MM.1S (cell line): ENCODE measurements at regions not wholly inside any gene's neighbourhood (a gene's known extent, or its start where the extent isn't known, plus 50 kb on each side); places are given as distances from the start of the nearest gene placed in this dataset.

Experiments
- EZH2 ChIP-seq: fragments of 300-600 bp; sonication (generic); optimal IDR thresholded peaks from 2 replicates; pipeline ENCODE3; 2017; ENCODE audit warnings: low read depth, mild to moderate bottlenecking, antibody characterized with exemption, low read length, mixed read lengths
- EZH2phosphoT487 ChIP-seq: fragments of 300-600 bp; sonication (generic); IDR thresholded peaks from 2 replicates; pipeline ENCODE4 v1.6.1; 2018; ENCODE audit warnings: antibody characterized with exemption, low read length
- TF ChIP-seq, protein P1 (sequence below): fragments of 300-600 bp; sonication (generic); IDR thresholded peaks from 2 replicates; pipeline ENCODE4 v1.5.1; 2016; ENCODE audit warnings: antibody characterized with exemption, low read length, mixed read lengths

DNA sequence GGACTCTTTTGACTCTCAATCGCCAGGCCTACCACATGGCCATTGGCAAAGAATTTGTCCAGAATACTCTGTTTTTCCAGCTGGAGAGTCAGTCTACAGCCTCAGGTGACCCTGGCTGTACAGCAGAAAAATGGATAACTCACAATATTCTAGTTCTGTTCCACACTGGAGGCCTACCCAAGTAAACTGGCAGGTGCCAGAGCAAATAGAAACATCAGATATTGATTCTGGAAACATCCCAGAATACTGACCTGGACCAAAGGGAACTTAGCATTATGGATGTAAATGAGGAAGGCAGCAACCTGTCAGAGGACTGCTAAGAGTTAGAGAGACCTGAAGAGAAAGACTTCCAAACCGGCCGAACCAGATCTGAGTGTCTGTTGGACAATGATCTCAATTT is 147.9 kb upstream of the SMAD1 start:
- TF ChIP-seq EZH2 (no peak), EZH2phosphoT487 (no peak)
- TF ChIP-seq, protein P1, sequence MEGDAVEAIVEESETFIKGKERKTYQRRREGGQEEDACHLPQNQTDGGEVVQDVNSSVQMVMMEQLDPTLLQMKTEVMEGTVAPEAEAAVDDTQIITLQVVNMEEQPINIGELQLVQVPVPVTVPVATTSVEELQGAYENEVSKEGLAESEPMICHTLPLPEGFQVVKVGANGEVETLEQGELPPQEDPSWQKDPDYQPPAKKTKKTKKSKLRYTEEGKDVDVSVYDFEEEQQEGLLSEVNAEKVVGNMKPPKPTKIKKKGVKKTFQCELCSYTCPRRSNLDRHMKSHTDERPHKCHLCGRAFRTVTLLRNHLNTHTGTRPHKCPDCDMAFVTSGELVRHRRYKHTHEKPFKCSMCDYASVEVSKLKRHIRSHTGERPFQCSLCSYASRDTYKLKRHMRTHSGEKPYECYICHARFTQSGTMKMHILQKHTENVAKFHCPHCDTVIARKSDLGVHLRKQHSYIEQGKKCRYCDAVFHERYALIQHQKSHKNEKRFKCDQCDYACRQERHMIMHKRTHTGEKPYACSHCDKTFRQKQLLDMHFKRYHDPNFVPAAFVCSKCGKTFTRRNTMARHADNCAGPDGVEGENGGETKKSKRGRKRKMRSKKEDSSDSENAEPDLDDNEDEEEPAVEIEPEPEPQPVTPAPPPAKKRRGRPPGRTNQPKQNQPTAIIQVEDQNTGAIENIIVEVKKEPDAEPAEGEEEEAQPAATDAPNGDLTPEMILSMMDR: no peak
